22Rv1 (cell line): ENCODE measurements at regions not wholly inside any gene's neighbourhood (a gene's known extent, or its start where the extent isn't known, plus 50 kb on each side); places are given as distances from the start of the nearest gene placed in this dataset.

Experiments used
- CTCF ChIP-seq: fragments of 450-650 bp; IDR thresholded peaks from 2 replicates; pipeline ENCODE4 v1.5.1; 2017; ENCODE audit warnings: mild to moderate bottlenecking
- ZFX ChIP-seq: fragments of 450-650 bp; IDR thresholded peaks from 2 replicates; pipeline ENCODE4 v1.6.1; 2017; ENCODE audit warnings: antibody characterized with exemption, borderline replicate concordance

- TF ChIP-seq CTCF (no peak), ZFX (no peak)
These were observed 212.7 kb upstream of the SALL3 start for GRCh38 chr18:78766651-78767533.
